ENCODE measurements at regions not wholly inside any gene's neighbourhood (a gene's known extent, or its start where the extent isn't known, plus 50 kb on each side); places are given as distances from the start of the nearest gene placed in this dataset.

DNA sequence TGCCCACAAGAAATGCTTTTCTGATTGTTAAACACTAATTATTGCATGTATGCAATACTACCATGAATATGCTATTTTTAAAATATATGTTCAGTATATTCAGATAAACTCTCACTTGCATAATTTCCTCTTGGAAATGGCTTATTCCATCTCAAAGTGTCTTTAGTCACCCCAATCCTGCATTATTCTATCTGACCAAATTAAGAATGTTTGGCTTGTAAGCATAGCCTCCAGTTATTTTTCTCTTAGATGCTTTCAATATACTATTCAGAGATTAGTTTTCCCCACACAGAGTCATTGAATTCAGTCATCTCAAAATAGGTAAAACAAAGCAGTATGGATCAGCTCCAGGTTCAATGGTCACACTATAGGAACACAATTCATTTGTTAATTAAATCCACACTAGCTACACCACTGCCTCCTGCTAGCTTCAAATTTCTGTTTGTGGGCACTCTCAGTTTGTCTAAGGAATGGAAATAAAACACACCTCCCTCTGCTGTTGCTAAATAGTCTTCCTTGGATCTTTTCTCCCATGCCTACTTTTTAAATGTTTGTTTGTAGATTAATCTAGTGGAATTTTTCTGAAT is 134.6 kb upstream of the TBCA start:
- TF ChIP-seq, protein P1, sequence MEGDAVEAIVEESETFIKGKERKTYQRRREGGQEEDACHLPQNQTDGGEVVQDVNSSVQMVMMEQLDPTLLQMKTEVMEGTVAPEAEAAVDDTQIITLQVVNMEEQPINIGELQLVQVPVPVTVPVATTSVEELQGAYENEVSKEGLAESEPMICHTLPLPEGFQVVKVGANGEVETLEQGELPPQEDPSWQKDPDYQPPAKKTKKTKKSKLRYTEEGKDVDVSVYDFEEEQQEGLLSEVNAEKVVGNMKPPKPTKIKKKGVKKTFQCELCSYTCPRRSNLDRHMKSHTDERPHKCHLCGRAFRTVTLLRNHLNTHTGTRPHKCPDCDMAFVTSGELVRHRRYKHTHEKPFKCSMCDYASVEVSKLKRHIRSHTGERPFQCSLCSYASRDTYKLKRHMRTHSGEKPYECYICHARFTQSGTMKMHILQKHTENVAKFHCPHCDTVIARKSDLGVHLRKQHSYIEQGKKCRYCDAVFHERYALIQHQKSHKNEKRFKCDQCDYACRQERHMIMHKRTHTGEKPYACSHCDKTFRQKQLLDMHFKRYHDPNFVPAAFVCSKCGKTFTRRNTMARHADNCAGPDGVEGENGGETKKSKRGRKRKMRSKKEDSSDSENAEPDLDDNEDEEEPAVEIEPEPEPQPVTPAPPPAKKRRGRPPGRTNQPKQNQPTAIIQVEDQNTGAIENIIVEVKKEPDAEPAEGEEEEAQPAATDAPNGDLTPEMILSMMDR (IDR thresholded peaks at IDR 0.05) = no peak
- no peak for TF ChIP-seq POLR2A (IDR thresholded peaks at IDR 0.05)

Data from testis (tissue), 2 donors.